ENCODE measurements at regions not wholly inside any gene's neighbourhood (a gene's known extent, or its start where the extent isn't known, plus 50 kb on each side); places are given as distances from the start of the nearest gene placed in this dataset.
"Not testable (repeated sequence)": the region's sequence is repeated elsewhere in the genome, so short reads cannot be mapped to it uniquely, and the experiment has no call there.

GRCh38 chr9:97215127-97215526 is 92.3 kb upstream of the CCDC180 start:
- not testable (repeated sequence) for H3K4me1 ChIP-seq (ENCODE audit: insufficient read depth); H3K4me3 ChIP-seq (ENCODE audit: low read depth, low read length); H3K27ac ChIP-seq (ENCODE audit: low read depth); DNase-seq (ENCODE audit: extremely low spot score); H3K36me3 ChIP-seq (ENCODE audit: insufficient read depth)
- 91% methylated on average over 9 of the region's 10 CpGs for WGBS

- 72% methylated on average over 6 of the region's 6 CpGs for WGBS
- H3K4me1 ChIP-seq (ENCODE audit: insufficient read depth); DNase-seq (ENCODE audit: extremely low spot score); H3K27ac ChIP-seq (ENCODE audit: low read depth); H3K4me3 ChIP-seq (ENCODE audit: low read depth, low read length); H3K36me3 ChIP-seq (ENCODE audit: insufficient read depth): not testable (repeated sequence)
Observed at GRCh38 chr9:97214556-97214955, 92.9 kb upstream of the CCDC180 start.

GRCh38 chr9:97199683-97200082 is 107.8 kb upstream of the CCDC180 start:
- not testable (repeated sequence) for H3K36me3 ChIP-seq (ENCODE audit: insufficient read depth); H3K4me1 ChIP-seq (ENCODE audit: insufficient read depth); H3K4me3 ChIP-seq (ENCODE audit: low read depth, low read length); H3K27ac ChIP-seq (ENCODE audit: low read depth); DNase-seq (ENCODE audit: extremely low spot score)
- WGBS: 96% methylated on average over 17 of the region's 20 CpGs

GRCh38 chr9:97193767-97194166 is 113.7 kb upstream of the CCDC180 start:
- H3K27ac ChIP-seq (ENCODE audit: low read depth); H3K4me1 ChIP-seq (ENCODE audit: insufficient read depth); DNase-seq (ENCODE audit: extremely low spot score); H3K36me3 ChIP-seq (ENCODE audit: insufficient read depth); H3K4me3 ChIP-seq (ENCODE audit: low read depth, low read length): not testable (repeated sequence)
- WGBS: 86% methylated on average over 4 of the region's 4 CpGs

GRCh38 chr9:97188545-97188944 is 118.9 kb upstream of the CCDC180 start:
- no peaks in the 10 kb centered on the region for H3K36me3 ChIP-seq (ENCODE audit: insufficient read depth)
- DNase-seq (ENCODE audit: extremely low spot score): no peak
- WGBS: 56% methylated on average over 3 of the region's 3 CpGs
- H3K27ac ChIP-seq (ENCODE audit: low read depth): no peak overlapping the region
- H3K4me3 ChIP-seq (ENCODE audit: low read depth, low read length): no peak overlapping the region
- no peaks in the 10 kb centered on the region for H3K4me1 ChIP-seq (ENCODE audit: insufficient read depth)

- DNase-seq (ENCODE audit: extremely low spot score); H3K4me1 ChIP-seq (ENCODE audit: insufficient read depth); H3K27ac ChIP-seq (ENCODE audit: low read depth); H3K36me3 ChIP-seq (ENCODE audit: insufficient read depth); H3K4me3 ChIP-seq (ENCODE audit: low read depth, low read length): not testable (repeated sequence)
- 31% methylated on average over 1 of the region's 1 CpG for WGBS
Observed at GRCh38 chr9:97187706-97188105, 119.8 kb upstream of the CCDC180 start.

- Histone ChIP-seq H3K4me1 (ENCODE audit: insufficient read depth) (no peaks in the 10 kb centered on the region), H3K4me3 (ENCODE audit: low read depth, low read length) (no peak overlapping the region), H3K36me3 (ENCODE audit: insufficient read depth) (no peaks in the 10 kb centered on the region), H3K27ac (ENCODE audit: low read depth) (no peak overlapping the region)
- WGBS: 65% methylated on average over 1 of the region's 1 CpG
- no peak for DNase-seq (ENCODE audit: extremely low spot score)
Observed at GRCh38 chr9:97186493-97186892, 121.0 kb upstream of the CCDC180 start.

- not testable (repeated sequence) for H3K4me1 ChIP-seq (ENCODE audit: insufficient read depth); H3K27ac ChIP-seq (ENCODE audit: low read depth); H3K36me3 ChIP-seq (ENCODE audit: insufficient read depth); DNase-seq (ENCODE audit: extremely low spot score); H3K4me3 ChIP-seq (ENCODE audit: low read depth, low read length)
- 33% methylated on average over 2 of the region's 2 CpGs for WGBS
Observed at GRCh38 chr9:97182532-97182931, 124.9 kb upstream of the CCDC180 start.

GRCh38 chr9:97179616-97180015 is 127.8 kb upstream of the CCDC180 start:
- H3K27ac ChIP-seq (ENCODE audit: low read depth): no peak overlapping the region
- H3K4me1 ChIP-seq (ENCODE audit: insufficient read depth): no peaks in the 10 kb centered on the region
- no peak for DNase-seq (ENCODE audit: extremely low spot score)
- H3K4me3 ChIP-seq (ENCODE audit: low read depth, low read length): no peak overlapping the region
- no peaks in the 10 kb centered on the region for H3K36me3 ChIP-seq (ENCODE audit: insufficient read depth)

GRCh38 chr9:97176206-97176605 is 131.3 kb upstream of the CCDC180 start:
- no peaks in the 10 kb centered on the region for H3K4me1 ChIP-seq (ENCODE audit: insufficient read depth)
- no peak overlapping the region for H3K4me3 ChIP-seq (ENCODE audit: low read depth, low read length)
- H3K36me3 ChIP-seq (ENCODE audit: insufficient read depth): no peaks in the 10 kb centered on the region
- no peak overlapping the region for H3K27ac ChIP-seq (ENCODE audit: low read depth)
- WGBS: 15% methylated on average over 5 of the region's 5 CpGs
- peak; percentile 41 for DNase-seq (ENCODE audit: extremely low spot score)

GRCh38 chr9:97168174-97168573 is 129.2 kb upstream of the CTSV start:
- not testable (repeated sequence) for H3K4me1 ChIP-seq (ENCODE audit: insufficient read depth); H3K36me3 ChIP-seq (ENCODE audit: insufficient read depth); DNase-seq (ENCODE audit: extremely low spot score); H3K4me3 ChIP-seq (ENCODE audit: low read depth, low read length); H3K27ac ChIP-seq (ENCODE audit: low read depth)

- not testable (repeated sequence) for H3K4me1 ChIP-seq (ENCODE audit: insufficient read depth); H3K36me3 ChIP-seq (ENCODE audit: insufficient read depth); H3K27ac ChIP-seq (ENCODE audit: low read depth); H3K4me3 ChIP-seq (ENCODE audit: low read depth, low read length); DNase-seq (ENCODE audit: extremely low spot score)
Observed at GRCh38 chr9:97166496-97167138, 127.7 kb upstream of the CTSV start.

- H3K36me3 ChIP-seq (ENCODE audit: insufficient read depth): no peaks in the 10 kb centered on the region
- WGBS: 57% methylated on average over 1 of the region's 1 CpG
- H3K4me3 ChIP-seq (ENCODE audit: low read depth, low read length): no peak overlapping the region
- H3K4me1 ChIP-seq (ENCODE audit: insufficient read depth): no peaks in the 10 kb centered on the region
- no peak overlapping the region for H3K27ac ChIP-seq (ENCODE audit: low read depth)
- DNase-seq (ENCODE audit: extremely low spot score): no peak
Observed at GRCh38 chr9:97160255-97160654, 121.3 kb upstream of the CTSV start.

GRCh38 chr9:97158722-97159121 is 119.8 kb upstream of the CTSV start:
- not testable (repeated sequence) for H3K36me3 ChIP-seq (ENCODE audit: insufficient read depth); H3K4me1 ChIP-seq (ENCODE audit: insufficient read depth); H3K4me3 ChIP-seq (ENCODE audit: low read depth, low read length); H3K27ac ChIP-seq (ENCODE audit: low read depth); DNase-seq (ENCODE audit: extremely low spot score)
- 94% methylated on average over 3 of the region's 3 CpGs for WGBS

GRCh38 chr9:97155441-97155840 is 116.5 kb upstream of the CTSV start:
- H3K27ac ChIP-seq (ENCODE audit: low read depth); H3K4me1 ChIP-seq (ENCODE audit: insufficient read depth); DNase-seq (ENCODE audit: extremely low spot score); H3K4me3 ChIP-seq (ENCODE audit: low read depth, low read length); H3K36me3 ChIP-seq (ENCODE audit: insufficient read depth): not testable (repeated sequence)
- 91% methylated on average over 5 of the region's 5 CpGs for WGBS

Data from urinary bladder (tissue), 3 donors.